IPS DF 6.9 (cell line): ENCODE measurements at regions not wholly inside any gene's neighbourhood (a gene's known extent, or its start where the extent isn't known, plus 50 kb on each side); places are given as distances from the start of the nearest gene placed in this dataset.
"Not testable (repeated sequence)": the region's sequence is repeated elsewhere in the genome, so short reads cannot be mapped to it uniquely, and the experiment has no call there.

Experiments used
- DNase-seq: peaks from one replicate; pipeline ENCODE4 v3.0.0-alpha.2; 2013; ENCODE audit warnings: low read depth, low spot score
- H3K27ac ChIP-seq: one replicate; pipeline ENCODE4 v1.5.1; 2013; ENCODE audit warnings: low read length, control low read depth
- H3K27me3 ChIP-seq: 2 replicates; pipeline ENCODE4 v1.6.1; 2013; ENCODE audit warnings: mild to moderate bottlenecking, low read length; ENCODE audit not compliant: control insufficient read depth, insufficient read depth
- H3K36me3 ChIP-seq: 2 replicates; pipeline ENCODE4 v1.6.1; 2013; ENCODE audit warnings: low read length; ENCODE audit not compliant: control insufficient read depth, insufficient read depth
- H3K4me1 ChIP-seq: 2 replicates; pipeline ENCODE4 v1.6.1; 2013; ENCODE audit warnings: low read length; ENCODE audit not compliant: control insufficient read depth, insufficient read depth
- H3K4me3 ChIP-seq: 2 replicates; pipeline ENCODE4 v1.5.1; 2013; ENCODE audit warnings: mild to moderate bottlenecking, low read length
- H3K9me3 ChIP-seq: 2 replicates; pipeline ENCODE4 v1.6.1; 2013; ENCODE audit warnings: low read length, inconsistent platforms; ENCODE audit not compliant: control insufficient read depth, insufficient read depth
- WGBS: extraction: QIAGEN DNeasy Blood & Tissue Kit; methylation state at CpG from one replicate; pipeline ENCODE4 v1.1.7; 2013; ENCODE audit warnings: mixed read lengths, missing lambda C conversion rate; ENCODE audit not compliant: insufficient read length, insufficient coverage; 5-methylcytosine and 5-hydroxymethylcytosine counted together

DNA sequence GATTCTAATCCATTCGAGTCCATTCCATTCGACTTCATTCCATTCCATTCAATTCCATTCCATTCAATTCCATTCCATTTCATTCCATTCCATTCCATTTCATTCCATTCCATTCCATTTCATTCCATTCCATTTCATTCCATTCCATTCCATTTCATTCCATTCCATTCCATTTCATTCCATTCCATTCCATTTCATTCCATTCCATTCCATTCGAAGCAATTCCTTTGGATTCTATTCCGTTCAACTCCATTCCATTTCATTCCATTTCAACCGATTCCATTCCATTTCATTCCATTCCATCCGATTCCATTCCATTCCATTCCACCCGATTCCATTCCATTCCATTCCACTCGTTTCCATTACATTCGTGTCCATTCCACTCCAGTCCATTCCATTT is 2583.2 kb upstream of the TPTE start:
- Histone ChIP-seq H3K9me3 (peaks cover 22% of the 10 kb centered on the region), H3K27ac (peak overlapping the region; percentile 51)
- not testable (repeated sequence) for DNase-seq, H3K36me3 ChIP-seq, H3K4me1 ChIP-seq, H3K4me3 ChIP-seq, H3K27me3 ChIP-seq
- 100% methylated on average over 9 of the region's 9 CpGs for WGBS

DNA sequence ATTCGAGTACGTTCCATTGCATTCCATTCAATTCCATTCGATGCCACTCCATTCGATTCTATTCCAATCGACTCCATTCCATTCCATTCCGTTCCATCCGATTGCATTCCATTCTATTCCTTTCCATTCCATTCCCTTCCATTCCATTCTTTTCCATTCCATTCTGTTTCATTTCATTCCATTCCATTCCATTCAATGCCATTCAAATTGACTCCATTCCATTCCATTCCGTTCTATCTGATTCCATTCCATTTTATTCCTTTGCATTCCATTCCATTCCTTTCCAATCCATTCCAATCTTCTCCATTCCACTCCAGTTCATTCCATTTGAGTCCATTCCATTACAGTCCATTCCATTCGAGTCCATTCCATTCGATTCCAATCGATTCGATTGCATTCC is 2580.0 kb upstream of the TPTE start:
- WGBS: 100% methylated on average over 9 of the region's 12 CpGs
- H3K4me3 ChIP-seq, DNase-seq, H3K27me3 ChIP-seq, H3K4me1 ChIP-seq, H3K27ac ChIP-seq, H3K36me3 ChIP-seq: not testable (repeated sequence)
- peaks cover 24% of the 10 kb centered on the region for H3K9me3 ChIP-seq

DNA sequence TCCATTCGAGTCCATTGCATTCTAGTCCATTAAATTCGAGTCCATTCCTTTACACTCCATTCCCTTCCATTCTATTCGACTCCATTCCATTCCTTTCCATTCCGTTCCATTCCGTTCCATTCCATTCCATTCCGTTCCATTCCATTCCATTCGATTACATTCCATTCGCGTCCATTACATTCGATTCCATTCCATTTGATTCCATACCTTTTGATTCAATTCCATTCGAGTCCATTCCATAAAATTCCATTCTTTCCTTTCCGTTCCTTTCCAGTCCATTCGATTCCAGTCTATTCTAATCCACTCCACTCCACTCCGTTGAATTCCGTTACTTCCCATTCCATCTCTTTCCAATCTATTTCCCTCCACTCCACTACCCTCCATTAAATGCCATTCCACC is 2579.2 kb upstream of the TPTE start:
- H3K27ac ChIP-seq, H3K4me1 ChIP-seq, H3K36me3 ChIP-seq, H3K4me3 ChIP-seq, DNase-seq, H3K27me3 ChIP-seq: not testable (repeated sequence)
- WGBS: 100% methylated on average over 14 of the region's 15 CpGs
- H3K9me3 ChIP-seq: peaks cover 23% of the 10 kb centered on the region

DNA sequence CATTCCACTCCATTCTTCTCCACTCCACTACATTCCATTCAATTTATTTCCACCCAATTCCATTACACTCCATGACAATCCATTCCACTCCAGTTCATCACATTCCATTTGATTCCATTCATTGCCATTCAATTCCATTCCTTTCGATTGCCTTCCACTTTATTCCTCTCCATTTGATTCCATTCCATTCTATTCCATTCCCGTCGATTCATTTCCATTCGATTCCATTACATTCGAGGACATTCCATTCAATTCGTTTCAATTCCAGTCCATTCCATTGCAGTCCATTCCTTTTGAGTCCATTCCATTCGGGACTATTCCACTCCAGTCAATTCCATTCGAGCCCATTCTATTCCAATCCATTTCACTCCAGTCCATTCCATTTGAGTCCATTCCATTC is 2577.8 kb upstream of the TPTE start:
- DNase-seq, H3K27me3 ChIP-seq, H3K36me3 ChIP-seq, H3K4me3 ChIP-seq, H3K27ac ChIP-seq, H3K4me1 ChIP-seq: not testable (repeated sequence)
- 100% methylated on average over 5 of the region's 8 CpGs for WGBS
- peaks cover 25% of the 10 kb centered on the region for H3K9me3 ChIP-seq

DNA sequence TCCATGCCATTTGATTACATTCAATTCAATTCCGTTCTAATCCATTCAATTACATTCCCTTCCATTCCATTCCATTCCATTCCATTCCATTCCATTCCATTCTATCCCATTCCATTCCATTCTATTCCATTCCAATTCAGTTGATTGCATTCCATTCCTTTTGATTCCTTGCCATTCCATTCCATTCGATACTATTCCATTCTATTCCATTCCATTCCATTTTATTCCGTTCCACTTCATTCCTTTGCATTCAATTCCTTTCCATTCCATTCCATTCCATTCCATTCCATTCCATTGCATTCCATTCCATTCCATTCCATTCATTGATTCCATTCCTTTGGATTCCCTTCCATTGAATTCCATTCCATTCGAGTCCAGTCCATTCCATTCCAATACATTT is 2574.0 kb upstream of the TPTE start:
- H3K9me3 ChIP-seq: peaks cover 38% of the 10 kb centered on the region
- no peaks in the 10 kb centered on the region for H3K4me1 ChIP-seq
- DNase-seq: no peak
- no peaks in the 10 kb centered on the region for H3K27me3 ChIP-seq
- H3K4me3 ChIP-seq: no peak overlapping the region
- no peaks in the 10 kb centered on the region for H3K36me3 ChIP-seq
- WGBS: over 99% methylated on average over 4 of the region's 4 CpGs
- no peak overlapping the region for H3K27ac ChIP-seq

DNA sequence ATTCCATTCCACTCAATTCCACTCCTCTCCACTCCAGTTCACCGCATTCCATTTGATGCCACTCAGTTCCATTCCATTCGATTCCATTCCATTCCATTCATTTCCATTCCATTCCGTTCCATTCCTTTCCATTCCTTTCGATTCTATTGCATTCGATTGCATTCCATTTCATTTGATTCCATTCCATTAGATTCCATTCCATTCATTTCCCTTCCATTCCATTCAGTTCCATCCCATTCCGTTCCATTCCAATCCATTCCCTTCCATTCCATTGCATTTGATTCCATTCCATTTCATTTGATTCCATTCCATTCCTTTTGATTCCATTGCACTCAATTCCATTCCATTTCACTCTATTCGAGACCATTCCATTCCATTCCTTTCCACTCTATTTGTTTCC is 2572.7 kb upstream of the TPTE start:
- H3K4me3 ChIP-seq: not testable (repeated sequence)
- H3K9me3 ChIP-seq: peaks cover 41% of the 10 kb centered on the region

DNA sequence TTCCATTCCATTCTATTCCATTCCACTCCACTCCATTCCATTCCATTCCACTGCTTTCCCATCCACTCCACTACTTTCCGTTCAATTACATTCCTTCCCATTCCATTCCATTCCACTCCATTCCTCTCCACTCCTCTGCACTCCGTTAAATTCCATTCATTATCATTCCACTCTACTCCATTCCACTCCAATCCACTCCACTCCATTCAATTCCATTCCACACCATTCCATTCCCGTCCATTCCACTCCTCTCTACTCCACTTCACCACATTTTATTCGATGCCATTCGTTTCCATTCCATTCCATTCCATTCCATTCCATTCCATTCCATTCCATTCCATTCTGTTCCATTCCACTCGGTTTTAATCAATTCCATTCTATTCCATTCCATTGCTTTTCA is 2571.5 kb upstream of the TPTE start:
- H3K9me3 ChIP-seq: peaks cover 42% of the 10 kb centered on the region
- not testable (repeated sequence) for DNase-seq, H3K36me3 ChIP-seq, H3K27ac ChIP-seq, H3K4me3 ChIP-seq, H3K4me1 ChIP-seq, H3K27me3 ChIP-seq
- over 99% methylated on average over 6 of the region's 6 CpGs for WGBS

More for the DNA sequence above, 2572.7 kb upstream of the TPTE start:
- 100% methylated on average over 6 of the region's 7 CpGs for WGBS
- H3K27ac ChIP-seq, H3K27me3 ChIP-seq, H3K4me1 ChIP-seq, H3K36me3 ChIP-seq, DNase-seq: not testable (repeated sequence)

DNA sequence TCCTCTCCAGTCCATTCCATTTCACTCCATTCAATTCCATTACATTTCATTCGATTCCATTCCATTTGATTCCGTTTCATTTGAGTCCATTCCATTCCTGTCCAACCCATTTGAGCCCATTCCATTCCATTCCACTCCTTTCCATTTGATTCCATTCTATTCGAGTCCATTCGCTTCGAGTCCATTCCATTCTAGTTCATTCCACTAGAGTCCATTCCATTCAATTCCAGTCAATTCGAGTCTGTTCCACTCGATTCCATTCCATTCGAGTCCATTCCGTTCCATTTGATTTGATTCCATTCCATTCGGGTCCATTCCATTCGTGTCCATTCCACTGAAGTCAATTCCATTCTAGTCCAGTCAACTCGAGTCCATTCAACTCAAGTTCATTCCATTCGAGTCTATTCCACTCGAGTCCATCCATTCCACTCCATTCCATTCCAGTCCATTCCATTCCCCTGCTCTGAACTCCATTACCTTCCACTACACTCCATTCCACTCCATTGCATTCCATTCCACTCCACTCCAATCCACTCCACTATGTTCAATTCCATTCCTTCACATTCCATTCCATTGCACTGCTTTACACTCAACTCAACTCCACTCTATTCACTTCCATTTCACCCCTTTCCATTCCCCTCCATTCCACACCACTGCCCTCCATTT is 2569.4 kb upstream of the TPTE start:
- no peak for DNase-seq
- Histone ChIP-seq H3K27me3 (no peaks in the 10 kb centered on the region), H3K36me3 (no peaks in the 10 kb centered on the region), H3K9me3 (peaks cover 46% of the 10 kb centered on the region), H3K4me3 (no peak overlapping the region), H3K27ac (no peak overlapping the region), H3K4me1 (no peaks in the 10 kb centered on the region)
- 100% methylated on average over 2 of the region's 14 CpGs for WGBS

DNA sequence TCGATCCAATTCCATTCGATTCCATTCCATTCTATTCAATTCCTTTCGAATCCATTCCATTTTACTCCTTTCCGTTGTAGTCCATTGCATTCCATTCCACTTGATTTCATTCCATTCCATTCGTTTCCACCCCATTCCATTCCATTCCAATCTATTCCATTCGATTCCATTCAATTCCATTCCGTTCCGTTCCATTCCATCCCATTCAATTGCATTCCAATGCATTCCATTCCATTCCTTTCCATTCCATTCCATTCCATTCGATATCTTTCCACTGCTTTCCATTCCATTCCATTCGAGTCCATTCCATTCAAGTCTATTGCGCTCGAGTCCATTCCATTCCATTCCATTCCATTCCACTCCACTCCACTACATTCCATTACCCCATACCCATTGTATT is 2568.7 kb upstream of the TPTE start:
- Histone ChIP-seq H3K9me3 (peaks cover 46% of the 10 kb centered on the region), H3K27me3 (no peaks in the 10 kb centered on the region), H3K4me1 (no peaks in the 10 kb centered on the region), H3K36me3 (no peaks in the 10 kb centered on the region), H3K4me3 (no peak overlapping the region), H3K27ac (no peak overlapping the region)
- DNase-seq: no peak
- WGBS: 100% methylated on average over 10 of the region's 12 CpGs

DNA sequence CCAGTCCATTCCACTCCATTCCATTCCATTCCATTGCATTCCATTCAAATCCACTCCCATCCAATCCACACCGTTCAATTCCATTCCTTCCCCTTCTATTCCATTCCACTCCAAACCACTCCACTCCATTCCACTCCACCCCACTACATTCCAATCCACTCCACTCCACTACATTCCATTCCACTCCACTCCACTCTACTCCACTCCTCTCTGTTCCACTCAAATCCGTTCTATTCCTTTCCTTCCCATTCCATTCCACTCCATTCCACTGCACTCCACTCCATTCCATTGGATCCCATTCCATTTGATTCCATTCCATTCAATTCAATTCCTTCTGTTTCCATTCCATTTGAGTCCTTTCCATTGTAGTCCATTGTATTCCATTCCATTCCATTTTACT is 2568.3 kb upstream of the TPTE start:
- Histone ChIP-seq H3K4me1 (no peaks in the 10 kb centered on the region), H3K36me3 (no peaks in the 10 kb centered on the region), H3K27me3 (no peaks in the 10 kb centered on the region), H3K27ac (no peak overlapping the region), H3K4me3 (no peak overlapping the region), H3K9me3 (peaks cover 46% of the 10 kb centered on the region)
- 100% methylated on average over 2 of the region's 2 CpGs for WGBS
- DNase-seq: no peak

DNA sequence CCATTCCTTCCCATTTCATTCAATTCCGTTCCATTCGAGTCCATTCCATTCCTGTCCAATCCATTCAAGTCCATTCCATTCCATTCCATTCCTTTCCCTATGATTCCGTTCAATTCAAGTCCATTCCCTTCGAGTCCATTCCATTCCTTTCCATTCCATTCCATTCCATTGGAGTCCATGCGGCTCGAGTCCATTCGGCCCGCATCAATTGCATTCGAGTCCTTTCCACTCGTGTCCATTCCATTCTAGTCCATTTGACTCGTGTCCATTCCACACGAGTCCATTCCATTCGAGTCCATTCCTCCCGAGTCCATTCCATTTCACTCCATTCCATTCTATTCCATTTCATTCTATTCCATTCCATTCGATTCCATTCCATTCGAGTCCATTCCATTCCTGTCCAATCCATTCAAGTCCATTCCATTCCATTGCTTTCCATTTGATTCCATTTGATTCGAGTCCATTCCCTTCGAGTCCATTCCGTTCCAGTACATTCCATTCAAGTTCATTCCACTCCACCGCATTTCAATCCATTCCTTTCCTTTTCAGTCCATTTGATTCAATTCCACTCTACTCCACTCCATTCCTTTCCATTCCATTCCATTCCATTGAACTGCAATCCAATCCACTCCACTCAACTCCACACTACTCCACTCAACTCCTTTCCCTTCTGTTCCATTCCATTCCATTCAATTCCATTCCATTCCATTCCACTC is 2565.9 kb upstream of the TPTE start:
- H3K27ac ChIP-seq, H3K4me1 ChIP-seq, DNase-seq, H3K4me3 ChIP-seq, H3K27me3 ChIP-seq, H3K36me3 ChIP-seq: not testable (repeated sequence)
- peaks cover 37% of the 10 kb centered on the region for H3K9me3 ChIP-seq
- WGBS: 100% methylated on average over 2 of the region's 20 CpGs
